Hematopoietic multipotent progenitor cell (in vitro differentiated cells): ENCODE measurements at regions not wholly inside any gene's neighbourhood (a gene's known extent, or its start where the extent isn't known, plus 50 kb on each side); places are given as distances from the start of the nearest gene placed in this dataset.
"Not testable (repeated sequence)": the region's sequence is repeated elsewhere in the genome, so short reads cannot be mapped to it uniquely, and the experiment has no call there.

Experiments used
- DNase-seq, 3 donors: peaks; one replicate each; pipeline ENCODE4 v3.0.0-alpha.2; 2011 to 2015; ENCODE audit warnings: low read depth in 2 of 3, low spot score in 2 of 3

GRCh38 chr10:25076506-25077177, 60.2 kb downstream of the THNSL1 start:
- peak in 2 of 3 donors; percentile 13 to 25 for DNase-seq

GRCh38 chr10:25078658-25079431, 62.4 kb downstream of the THNSL1 start:
- DNase-seq, result no peak

- DNase-seq, result peak; percentile 14 to 72 (median 59)
Observed at GRCh38 chr10:25080880-25081581, 64.6 kb downstream of the THNSL1 start.

- no peak for DNase-seq
Observed at GRCh38 chr10:25082276-25083204, 66.1 kb downstream of the THNSL1 start.

GRCh38 chr10:25083546-25084111, 67.2 kb downstream of the THNSL1 start:
- DNase-seq, result no peak

GRCh38 chr10:25084447-25084846, 68.0 kb downstream of the THNSL1 start:
- DNase-seq, result no peak

- no peak for DNase-seq
Observed at GRCh38 chr10:25094590-25094989, 78.2 kb downstream of the THNSL1 start.

GRCh38 chr10:25097669-25098411, 77.0 kb upstream of the GPR158 start:
- no peak for DNase-seq

GRCh38 chr10:25100141-25100540, 74.7 kb upstream of the GPR158 start:
- no peak for DNase-seq

GRCh38 chr10:25101461-25102146, 73.2 kb upstream of the GPR158 start:
- no peak for DNase-seq

GRCh38 chr10:25102147-25102822, 72.5 kb upstream of the GPR158 start:
- DNase-seq, result no peak

- DNase-seq, result no peak
Observed at GRCh38 chr10:25103703-25104102, 71.1 kb upstream of the GPR158 start.

GRCh38 chr10:25104441-25104840, 70.4 kb upstream of the GPR158 start:
- no peak for DNase-seq

- DNase-seq, result no peak
Observed at GRCh38 chr10:25105262-25105661, 69.5 kb upstream of the GPR158 start.

- DNase-seq, result no peak
Observed at GRCh38 chr10:25105743-25106260, 69.0 kb upstream of the GPR158 start.

- DNase-seq, result no peak
Observed at GRCh38 chr10:25107756-25108155, 67.0 kb upstream of the GPR158 start.

- DNase-seq, result not testable (repeated sequence)
Observed at GRCh38 chr10:25109896-25110295, 64.9 kb upstream of the GPR158 start.

GRCh38 chr10:25112016-25112415, 62.8 kb upstream of the GPR158 start:
- no peak for DNase-seq
